ENCODE measurements at regions not wholly inside any gene's neighbourhood (a gene's known extent, or its start where the extent isn't known, plus 50 kb on each side); places are given as distances from the start of the nearest gene placed in this dataset.

DNA sequence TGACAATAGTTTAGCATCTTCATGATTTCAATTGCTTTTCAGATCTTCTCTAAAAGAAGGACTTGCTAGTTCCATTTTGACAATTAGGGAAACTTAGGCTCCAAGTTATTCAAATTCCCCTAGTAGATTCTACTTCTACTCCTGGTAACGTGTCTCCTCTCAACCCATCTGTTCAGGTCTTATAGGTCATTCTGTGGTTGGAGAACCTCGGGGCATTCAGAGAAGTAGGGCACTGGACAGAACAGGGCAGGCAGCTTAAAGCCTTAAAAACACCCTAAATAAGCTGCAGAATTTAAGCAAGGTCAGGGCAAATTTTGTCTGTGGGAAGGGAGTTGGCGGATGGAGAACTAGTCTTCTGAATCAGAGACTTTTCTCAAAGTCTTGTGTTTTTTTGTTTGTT is 132.4 kb downstream of the TMEM174 start:
- H3K4me1 ChIP-seq, result no peaks in the 10 kb centered on the region
- H3K9me3 ChIP-seq, result no peaks in the 10 kb centered on the region
- intact Hi-C loops (cut with DNase I; ENCODE audit: low total_unique reads), result no loop called here
- H3K27ac ChIP-seq, result no peak overlapping the region
- H3K27me3 ChIP-seq, result peaks cover 3 to 50% of the 10 kb centered on the region in 2 donors
- DNase-seq (ENCODE audit: low spot score in 2 of 2), result no peak
- no peak overlapping the region for H3K4me3 ChIP-seq
- TF ChIP-seq, protein P1, sequence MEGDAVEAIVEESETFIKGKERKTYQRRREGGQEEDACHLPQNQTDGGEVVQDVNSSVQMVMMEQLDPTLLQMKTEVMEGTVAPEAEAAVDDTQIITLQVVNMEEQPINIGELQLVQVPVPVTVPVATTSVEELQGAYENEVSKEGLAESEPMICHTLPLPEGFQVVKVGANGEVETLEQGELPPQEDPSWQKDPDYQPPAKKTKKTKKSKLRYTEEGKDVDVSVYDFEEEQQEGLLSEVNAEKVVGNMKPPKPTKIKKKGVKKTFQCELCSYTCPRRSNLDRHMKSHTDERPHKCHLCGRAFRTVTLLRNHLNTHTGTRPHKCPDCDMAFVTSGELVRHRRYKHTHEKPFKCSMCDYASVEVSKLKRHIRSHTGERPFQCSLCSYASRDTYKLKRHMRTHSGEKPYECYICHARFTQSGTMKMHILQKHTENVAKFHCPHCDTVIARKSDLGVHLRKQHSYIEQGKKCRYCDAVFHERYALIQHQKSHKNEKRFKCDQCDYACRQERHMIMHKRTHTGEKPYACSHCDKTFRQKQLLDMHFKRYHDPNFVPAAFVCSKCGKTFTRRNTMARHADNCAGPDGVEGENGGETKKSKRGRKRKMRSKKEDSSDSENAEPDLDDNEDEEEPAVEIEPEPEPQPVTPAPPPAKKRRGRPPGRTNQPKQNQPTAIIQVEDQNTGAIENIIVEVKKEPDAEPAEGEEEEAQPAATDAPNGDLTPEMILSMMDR (IDR thresholded peaks at IDR 0.05), result no peak
- TF ChIP-seq POLR2AphosphoS5 (IDR thresholded peaks at IDR 0.05) (no peak), POLR2A (IDR thresholded peaks at IDR 0.05) (no peak)
- H3K36me3 ChIP-seq, result no peaks in the 10 kb centered on the region

DNA sequence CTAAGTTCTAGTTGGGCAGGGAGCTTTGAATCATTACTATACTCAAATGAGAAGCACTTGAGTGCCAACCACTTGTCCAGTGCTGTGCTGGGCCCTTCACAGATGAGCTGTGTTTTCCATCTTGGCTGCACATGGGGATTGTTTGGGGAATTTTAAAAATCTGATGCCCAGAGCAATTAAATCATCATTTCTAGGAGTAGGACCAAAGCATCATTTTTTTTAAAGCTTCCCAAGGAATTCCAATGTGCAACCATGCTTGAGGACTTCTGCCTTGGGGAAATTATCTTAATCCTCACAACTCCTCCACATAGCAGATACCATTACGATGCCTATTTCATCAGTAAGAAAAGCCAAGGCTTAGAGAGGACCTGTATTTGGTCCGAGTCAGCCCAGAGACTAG is 131.4 kb downstream of the TMEM174 start:
- no peak for DNase-seq (ENCODE audit: low spot score in 2 of 2)
- TF ChIP-seq POLR2AphosphoS5 (IDR thresholded peaks at IDR 0.05) (no peak), POLR2A (IDR thresholded peaks at IDR 0.05) (no peak)
- H3K27me3 ChIP-seq, result peaks cover 3 to 60% of the 10 kb centered on the region in 2 donors
- no peaks in the 10 kb centered on the region for H3K4me1 ChIP-seq
- H3K27ac ChIP-seq, result no peak overlapping the region
- no peaks in the 10 kb centered on the region for H3K9me3 ChIP-seq
- H3K4me3 ChIP-seq, result no peak overlapping the region
- intact Hi-C loops (cut with DNase I; ENCODE audit: low total_unique reads), result no loop called here
- no peaks in the 10 kb centered on the region for H3K36me3 ChIP-seq

DNA sequence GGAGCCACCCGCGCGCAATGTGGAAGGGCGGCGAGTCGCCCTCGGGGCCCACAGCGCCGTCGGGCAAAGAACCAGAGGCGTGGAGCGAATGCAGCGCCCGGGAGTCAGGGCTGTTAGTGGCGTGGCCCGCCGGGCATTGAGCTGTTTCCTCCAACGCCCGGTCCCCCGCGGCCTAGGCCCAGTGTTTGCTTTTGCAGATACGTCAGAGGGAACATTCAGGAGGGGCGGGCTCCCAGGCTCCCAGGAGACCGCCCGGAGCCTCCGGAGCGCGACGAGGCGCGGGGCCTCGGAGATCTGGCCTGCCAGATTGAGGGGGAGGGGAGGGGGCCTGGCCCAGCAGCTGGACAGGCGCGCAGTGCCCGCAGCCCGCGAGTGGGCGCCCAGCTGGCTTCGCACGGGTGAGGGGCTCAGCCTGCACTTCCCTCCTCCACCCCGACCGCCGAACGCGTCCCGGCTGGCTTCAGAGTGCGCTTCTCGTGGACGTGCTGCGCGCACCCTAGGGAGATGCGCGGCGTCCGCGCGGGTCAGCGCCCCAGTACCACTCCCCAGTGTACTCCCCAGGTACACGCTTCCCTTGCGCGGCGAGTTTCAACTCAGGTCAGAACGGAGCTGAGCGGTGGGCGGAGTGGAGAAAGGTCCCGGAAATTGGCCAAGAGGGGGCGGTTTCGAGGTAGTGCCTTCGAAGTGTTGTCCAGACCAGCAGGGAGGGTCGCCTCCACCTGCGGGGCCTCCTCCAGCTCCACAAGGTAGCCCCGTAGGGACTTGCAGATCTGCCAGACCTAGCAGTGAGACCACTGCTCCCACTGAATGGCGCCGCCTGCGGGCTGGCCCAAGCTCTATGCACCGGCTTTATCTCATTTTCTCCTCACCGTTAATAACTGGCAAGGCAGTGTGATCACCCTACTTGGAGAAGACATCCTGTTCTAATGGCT is 130.4 kb downstream of the TMEM174 start:
- Histone ChIP-seq H3K4me3 (peak overlapping the region in 2 of 3 donors; percentile 20 to 49), H3K4me1 (no peaks in the 10 kb centered on the region), H3K27me3 (peaks cover 7 to 70% of the 10 kb centered on the region in 2 donors), H3K9me3 (no peaks in the 10 kb centered on the region), H3K36me3 (no peaks in the 10 kb centered on the region), H3K27ac (no peak overlapping the region)
- no peak for DNase-seq (ENCODE audit: low spot score in 2 of 2)
- TF ChIP-seq POLR2AphosphoS5 (IDR thresholded peaks at IDR 0.05), result no peak
- TF ChIP-seq POLR2A (IDR thresholded peaks at IDR 0.05), result no peak
- intact Hi-C loops (cut with DNase I; ENCODE audit: low total_unique reads), result no loop called here

DNA sequence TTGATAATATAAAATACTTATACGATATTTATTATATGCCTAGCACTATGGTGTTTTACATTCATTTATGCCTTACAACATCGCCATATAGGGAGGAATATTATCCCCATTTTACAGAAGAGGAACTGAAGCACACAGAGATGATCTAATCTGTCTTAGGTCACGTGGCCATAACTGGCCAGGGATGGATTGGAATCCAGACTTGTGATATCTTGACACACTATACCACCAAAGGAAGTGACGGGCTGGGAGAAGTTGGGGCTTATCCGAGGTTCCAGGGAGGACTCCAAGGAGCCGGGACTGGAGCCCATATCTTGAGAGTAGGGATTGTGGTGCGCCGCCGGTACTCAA is 129.8 kb downstream of the TMEM174 start:
- TF ChIP-seq POLR2A (IDR thresholded peaks at IDR 0.05) (no peak), POLR2AphosphoS5 (IDR thresholded peaks at IDR 0.05) (no peak)
- TF ChIP-seq, protein P1 (IDR thresholded peaks at IDR 0.05), result no peak
- intact Hi-C loops (cut with DNase I; ENCODE audit: low total_unique reads), result no loop called here
- Histone ChIP-seq H3K4me3 (peak overlapping the region in 1 of 3 donors; percentile 49), H3K27ac (no peak overlapping the region), H3K4me1 (no peaks in the 10 kb centered on the region), H3K27me3 (peaks cover 12 to 76% of the 10 kb centered on the region in 2 donors), H3K36me3 (no peaks in the 10 kb centered on the region), H3K9me3 (no peaks in the 10 kb centered on the region)
- no peak for DNase-seq (ENCODE audit: low spot score in 2 of 2)

DNA sequence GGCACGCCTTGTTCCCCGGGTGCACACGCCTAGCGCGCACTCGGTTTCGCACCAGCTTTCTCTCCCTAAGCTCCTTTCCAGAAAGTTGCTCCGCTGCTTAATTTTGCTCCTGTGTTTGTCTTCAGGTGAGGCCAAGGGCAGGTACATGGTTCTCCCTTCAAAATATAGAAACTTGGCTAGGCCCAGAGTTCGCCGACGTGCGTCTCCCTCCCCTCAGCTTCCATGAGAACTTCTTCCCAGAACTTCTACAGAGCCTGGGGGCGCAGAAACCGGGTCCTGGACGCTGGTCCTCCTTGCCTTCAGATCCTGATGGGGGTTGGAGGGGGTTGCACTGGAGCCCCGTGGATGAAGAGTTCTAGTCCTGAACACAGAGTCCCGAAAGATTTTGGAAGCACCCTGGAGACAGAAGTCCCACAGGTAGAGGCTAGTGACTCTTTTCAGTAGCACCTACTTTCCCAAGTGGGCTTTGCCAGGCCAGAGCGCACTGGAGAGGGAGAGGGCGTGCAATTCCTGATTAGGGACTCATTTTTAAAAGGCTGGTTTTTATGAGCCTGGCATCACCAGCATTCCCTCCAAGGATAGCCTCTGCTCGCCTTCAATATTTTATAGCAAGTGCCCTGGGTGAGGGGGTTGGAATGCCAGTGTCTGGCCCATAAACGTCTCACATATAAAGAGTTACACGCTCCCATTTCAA is 128.4 kb downstream of the TMEM174 start:
- Histone ChIP-seq H3K36me3 (no peaks in the 10 kb centered on the region), H3K4me1 (no peaks in the 10 kb centered on the region), H3K27ac (no peak overlapping the region), H3K27me3 (peaks cover 12 to 87% of the 10 kb centered on the region in 2 donors), H3K9me3 (no peaks in the 10 kb centered on the region), H3K4me3 (no peak overlapping the region)
- TF ChIP-seq POLR2A (IDR thresholded peaks at IDR 0.05) (no peak), POLR2AphosphoS5 (IDR thresholded peaks at IDR 0.05) (no peak)
- TF ChIP-seq, protein P1 (IDR thresholded peaks at IDR 0.05), result no peak
- intact Hi-C loops (cut with DNase I; ENCODE audit: low total_unique reads), result no loop called here
- DNase-seq (ENCODE audit: low spot score in 2 of 2), result no peak

Measured in breast epithelium (tissue), 4 donors.